ENCODE measurements at regions not wholly inside any gene's neighbourhood (a gene's known extent, or its start where the extent isn't known, plus 50 kb on each side); places are given as distances from the start of the nearest gene placed in this dataset.

DNA sequence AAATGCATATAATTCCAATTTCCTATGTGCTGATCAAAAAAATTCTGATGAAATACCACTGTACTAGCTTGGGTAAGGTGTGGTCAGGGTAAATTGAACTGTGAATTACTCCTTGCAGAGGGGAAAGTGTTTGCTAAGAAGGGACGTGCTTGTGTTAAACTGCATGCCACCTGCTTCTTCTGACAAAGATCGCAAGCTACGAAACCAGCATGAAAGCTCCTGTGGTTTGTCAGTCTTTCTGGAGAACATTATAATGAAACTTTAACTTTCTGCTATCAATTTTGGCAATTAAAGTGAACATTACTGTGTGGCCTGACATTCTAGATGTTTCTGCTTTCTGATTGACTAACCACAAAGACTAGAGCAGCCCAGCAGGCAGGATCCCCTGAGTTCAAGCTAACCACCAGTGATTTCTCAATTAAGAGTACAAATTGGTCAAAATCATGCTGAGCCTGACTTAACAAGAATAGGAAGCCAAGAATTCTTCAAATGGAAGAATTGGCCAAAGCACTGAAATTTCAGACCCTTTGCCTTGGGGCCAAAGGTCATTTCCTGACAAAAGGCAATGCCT is 239.0 kb downstream of the SLITRK2 start:
- dilution Hi-C loops (cut with MboI; ENCODE audit: extremely low pct_ligation_motif_present, low sequenced_read_pairs), result no loop called here
- Histone ChIP-seq H3K4me3 (ENCODE audit: control insufficient read depth in 2 of 3, extremely low read depth in 1 of 3, insufficient read depth in 2 of 3, low read depth in 1 of 3, low read length in 3 of 3) (no peak overlapping the region), H3K9me3 (ENCODE audit: control insufficient read depth, low read depth, low read length) (peaks cover 4% of the 10 kb centered on the region), H2AFZ (ENCODE audit: control insufficient read depth, low read length) (no peak overlapping the region), H4K20me1 (ENCODE audit: control insufficient read depth, extremely low read depth, insufficient read depth, low read length) (no peaks in the 10 kb centered on the region), H3K9ac (ENCODE audit: control insufficient read depth, extremely low read depth, insufficient read depth, low read length) (no peak overlapping the region), H3K36me3 (ENCODE audit: control insufficient read depth in 2 of 2, extremely low read depth in 1 of 2, insufficient read depth in 2 of 2, low read length in 2 of 2) (no peaks in the 10 kb centered on the region), H3K27ac (ENCODE audit: control insufficient read depth, insufficient read depth, low read length) (no peak overlapping the region), H3K79me2 (ENCODE audit: control insufficient read depth, insufficient read depth, low read length) (no peaks in the 10 kb centered on the region), H3K27me3 (ENCODE audit: control insufficient read depth, extremely low read depth, insufficient read depth, low read length) (no peaks in the 10 kb centered on the region), H3K4me1 (ENCODE audit: control insufficient read depth, extremely low read depth, insufficient read depth, low read length) (no peaks in the 10 kb centered on the region), H3K4me2 (ENCODE audit: control insufficient read depth, extremely low read depth, insufficient read depth, low read depth, low read length) (no peak overlapping the region), H3K9me1 (ENCODE audit: control insufficient read depth, extremely low read depth, insufficient read depth, low read length) (no peaks in the 10 kb centered on the region)
- DNase-seq (ENCODE audit: low read depth, low spot score), result no peak
- no peak for FAIRE-seq
- no peak for TF ChIP-seq EZH2 (IDR thresholded peaks at IDR 0.05; ENCODE audit: low read length)
- TF ChIP-seq, protein P1, sequence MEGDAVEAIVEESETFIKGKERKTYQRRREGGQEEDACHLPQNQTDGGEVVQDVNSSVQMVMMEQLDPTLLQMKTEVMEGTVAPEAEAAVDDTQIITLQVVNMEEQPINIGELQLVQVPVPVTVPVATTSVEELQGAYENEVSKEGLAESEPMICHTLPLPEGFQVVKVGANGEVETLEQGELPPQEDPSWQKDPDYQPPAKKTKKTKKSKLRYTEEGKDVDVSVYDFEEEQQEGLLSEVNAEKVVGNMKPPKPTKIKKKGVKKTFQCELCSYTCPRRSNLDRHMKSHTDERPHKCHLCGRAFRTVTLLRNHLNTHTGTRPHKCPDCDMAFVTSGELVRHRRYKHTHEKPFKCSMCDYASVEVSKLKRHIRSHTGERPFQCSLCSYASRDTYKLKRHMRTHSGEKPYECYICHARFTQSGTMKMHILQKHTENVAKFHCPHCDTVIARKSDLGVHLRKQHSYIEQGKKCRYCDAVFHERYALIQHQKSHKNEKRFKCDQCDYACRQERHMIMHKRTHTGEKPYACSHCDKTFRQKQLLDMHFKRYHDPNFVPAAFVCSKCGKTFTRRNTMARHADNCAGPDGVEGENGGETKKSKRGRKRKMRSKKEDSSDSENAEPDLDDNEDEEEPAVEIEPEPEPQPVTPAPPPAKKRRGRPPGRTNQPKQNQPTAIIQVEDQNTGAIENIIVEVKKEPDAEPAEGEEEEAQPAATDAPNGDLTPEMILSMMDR (optimal IDR thresholded peaks at IDR 0.05 in 1 of 3, IDR thresholded peaks at IDR 0.05 in 1 of 3, conservative IDR thresholded peaks at IDR 0.05 in 1 of 3; ENCODE audit: extremely low read depth in 1 of 3, insufficient read depth in 2 of 3, low read length in 3 of 3), result no peak

DNA sequence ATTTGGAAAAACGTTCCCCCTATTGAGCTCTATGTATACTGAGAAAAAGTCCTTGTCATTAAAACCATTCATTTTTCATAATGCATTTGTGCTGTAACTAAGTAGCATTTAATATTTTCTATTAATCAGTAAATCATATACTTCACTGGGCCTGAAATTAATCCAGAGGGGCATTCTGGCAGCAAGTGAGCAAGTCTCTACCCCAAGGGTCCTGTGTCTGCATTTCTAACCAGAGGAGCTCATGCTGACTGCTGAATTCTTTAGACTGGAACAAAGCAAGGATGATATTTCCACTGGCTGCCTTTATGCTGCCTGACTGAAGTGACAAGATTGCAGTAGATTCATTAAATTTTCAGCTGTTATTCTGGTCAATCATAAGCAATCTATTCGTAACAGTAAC is 246.5 kb downstream of the SLITRK2 start:
- no peak overlapping the region for H3K9ac ChIP-seq (ENCODE audit: control insufficient read depth, extremely low read depth, insufficient read depth, low read length)
- no peaks in the 10 kb centered on the region for H3K9me1 ChIP-seq (ENCODE audit: control insufficient read depth, extremely low read depth, insufficient read depth, low read length)
- H3K4me2 ChIP-seq (ENCODE audit: control insufficient read depth, extremely low read depth, insufficient read depth, low read depth, low read length), result no peak overlapping the region
- no peak overlapping the region for H3K27ac ChIP-seq (ENCODE audit: control insufficient read depth, insufficient read depth, low read length)
- no peaks in the 10 kb centered on the region for H4K20me1 ChIP-seq (ENCODE audit: control insufficient read depth, extremely low read depth, insufficient read depth, low read length)
- H3K4me3 ChIP-seq (ENCODE audit: control insufficient read depth in 2 of 3, extremely low read depth in 1 of 3, insufficient read depth in 2 of 3, low read depth in 1 of 3, low read length in 3 of 3), result no peak overlapping the region
- H3K9me3 ChIP-seq (ENCODE audit: control insufficient read depth, low read depth, low read length), result no peaks in the 10 kb centered on the region
- no peak for DNase-seq (ENCODE audit: low read depth, low spot score)
- no peaks in the 10 kb centered on the region for H3K79me2 ChIP-seq (ENCODE audit: control insufficient read depth, insufficient read depth, low read length)
- no peak overlapping the region for H2AFZ ChIP-seq (ENCODE audit: control insufficient read depth, low read length)
- no peak for TF ChIP-seq EZH2 (IDR thresholded peaks at IDR 0.05; ENCODE audit: low read length)
- TF ChIP-seq, protein P1 (optimal IDR thresholded peaks at IDR 0.05 in 1 of 3, IDR thresholded peaks at IDR 0.05 in 1 of 3, conservative IDR thresholded peaks at IDR 0.05 in 1 of 3; ENCODE audit: extremely low read depth in 1 of 3, insufficient read depth in 2 of 3, low read length in 3 of 3), result no peak
- dilution Hi-C loops (cut with MboI; ENCODE audit: extremely low pct_ligation_motif_present, low sequenced_read_pairs), result no loop called here
- H3K36me3 ChIP-seq (ENCODE audit: control insufficient read depth in 2 of 2, extremely low read depth in 1 of 2, insufficient read depth in 2 of 2, low read length in 2 of 2), result no peaks in the 10 kb centered on the region
- H3K4me1 ChIP-seq (ENCODE audit: control insufficient read depth, extremely low read depth, insufficient read depth, low read length), result no peaks in the 10 kb centered on the region
- no peaks in the 10 kb centered on the region for H3K27me3 ChIP-seq (ENCODE audit: control insufficient read depth, extremely low read depth, insufficient read depth, low read length)
- no peak for FAIRE-seq

Measured in keratinocyte (primary cell).